ENCODE measurements at regions not wholly inside any gene's neighbourhood (a gene's known extent, or its start where the extent isn't known, plus 50 kb on each side); places are given as distances from the start of the nearest gene placed in this dataset.

GRCh38 chr4:110735686-110736085 is 112.8 kb upstream of the PITX2 start:
- no peak overlapping the region for H3K27ac Mint-ChIP-seq

GRCh38 chr4:110737931-110738330 is 115.1 kb upstream of the PITX2 start:
- DNase-seq (no peak), ATAC-seq (no peak)
- no peaks in the 10 kb centered on the region for H3K36me3 Mint-ChIP-seq (ENCODE audit: low read depth)
- H3K4me1 Mint-ChIP-seq = no peaks in the 10 kb centered on the region
- no peak overlapping the region for H3K4me3 Mint-ChIP-seq
- no peak overlapping the region for H3K27ac Mint-ChIP-seq
- no peaks in the 10 kb centered on the region for H3K9me3 ChIP-seq (ENCODE audit: control insufficient read depth, low read length, poor library complexity, severe bottlenecking)
- no peaks in the 10 kb centered on the region for H3K27me3 Mint-ChIP-seq

More at GRCh38 chr4:110735686-110736085, 112.8 kb upstream of the PITX2 start:
- H3K36me3 Mint-ChIP-seq (ENCODE audit: low read depth) = no peaks in the 10 kb centered on the region
- no peaks in the 10 kb centered on the region for H3K27me3 Mint-ChIP-seq
- no peaks in the 10 kb centered on the region for H3K9me3 ChIP-seq (ENCODE audit: control insufficient read depth, low read length, poor library complexity, severe bottlenecking)
- ATAC-seq = no peak
- H3K4me3 Mint-ChIP-seq = no peak overlapping the region
- H3K4me1 Mint-ChIP-seq = no peaks in the 10 kb centered on the region
- no peak for DNase-seq

- Mint-ChIP-seq H3K4me3 (no peak overlapping the region), H3K36me3 (ENCODE audit: low read depth) (no peaks in the 10 kb centered on the region), H3K4me1 (no peaks in the 10 kb centered on the region), H3K27me3 (no peaks in the 10 kb centered on the region), H3K27ac (no peak overlapping the region)
- ATAC-seq (no peak), DNase-seq (no peak)
- H3K9me3 ChIP-seq (ENCODE audit: control insufficient read depth, low read length, poor library complexity, severe bottlenecking) = no peaks in the 10 kb centered on the region
Measured at GRCh38 chr4:110742143-110742542, 119.3 kb upstream of the PITX2 start.

- ATAC-seq (no peak), DNase-seq (no peak)
- Mint-ChIP-seq H3K4me1 (no peaks in the 10 kb centered on the region), H3K27ac (no peak overlapping the region), H3K27me3 (no peaks in the 10 kb centered on the region), H3K4me3 (no peak overlapping the region), H3K36me3 (ENCODE audit: low read depth) (no peaks in the 10 kb centered on the region)
- H3K9me3 ChIP-seq (ENCODE audit: control insufficient read depth, low read length, poor library complexity, severe bottlenecking) = no peaks in the 10 kb centered on the region
Measured at GRCh38 chr4:110748071-110748470, 125.2 kb upstream of the PITX2 start.

GRCh38 chr4:110751183-110751582 is 128.3 kb upstream of the PITX2 start:
- no peak overlapping the region for H3K4me3 Mint-ChIP-seq
- no peaks in the 10 kb centered on the region for H3K4me1 Mint-ChIP-seq
- no peaks in the 10 kb centered on the region for H3K27me3 Mint-ChIP-seq

GRCh38 chr4:110751986-110752385 is 129.1 kb upstream of the PITX2 start:
- Mint-ChIP-seq H3K4me3 (no peak overlapping the region), H3K4me1 (no peaks in the 10 kb centered on the region), H3K36me3 (ENCODE audit: low read depth) (no peaks in the 10 kb centered on the region), H3K27ac (no peak overlapping the region), H3K27me3 (no peaks in the 10 kb centered on the region)
- no peaks in the 10 kb centered on the region for H3K9me3 ChIP-seq (ENCODE audit: control insufficient read depth, low read length, poor library complexity, severe bottlenecking)
- ATAC-seq (no peak), DNase-seq (no peak)

More at GRCh38 chr4:110751183-110751582, 128.3 kb upstream of the PITX2 start:
- H3K9me3 ChIP-seq (ENCODE audit: control insufficient read depth, low read length, poor library complexity, severe bottlenecking) = no peaks in the 10 kb centered on the region
- no peak for DNase-seq
- Mint-ChIP-seq H3K36me3 (ENCODE audit: low read depth) (no peaks in the 10 kb centered on the region), H3K27ac (no peak overlapping the region)
- no peak for ATAC-seq

- H3K4me3 Mint-ChIP-seq = no peak overlapping the region
- no peak for ATAC-seq
- no peaks in the 10 kb centered on the region for H3K9me3 ChIP-seq (ENCODE audit: control insufficient read depth, low read length, poor library complexity, severe bottlenecking)
- no peak overlapping the region for H3K27ac Mint-ChIP-seq
- no peaks in the 10 kb centered on the region for H3K36me3 Mint-ChIP-seq (ENCODE audit: low read depth)
- DNase-seq = no peak
- H3K27me3 Mint-ChIP-seq = no peaks in the 10 kb centered on the region
- H3K4me1 Mint-ChIP-seq = no peaks in the 10 kb centered on the region
Measured at GRCh38 chr4:110753466-110753865, 130.6 kb upstream of the PITX2 start.

- H3K27me3 Mint-ChIP-seq = no peaks in the 10 kb centered on the region
- H3K27ac Mint-ChIP-seq = no peak overlapping the region
- H3K9me3 ChIP-seq (ENCODE audit: control insufficient read depth, low read length, poor library complexity, severe bottlenecking) = no peaks in the 10 kb centered on the region
- no peaks in the 10 kb centered on the region for H3K4me1 Mint-ChIP-seq
- DNase-seq = no peak
- H3K4me3 Mint-ChIP-seq = no peak overlapping the region
- ATAC-seq = no peak
- no peaks in the 10 kb centered on the region for H3K36me3 Mint-ChIP-seq (ENCODE audit: low read depth)
Measured at GRCh38 chr4:110754716-110755115, 131.8 kb upstream of the PITX2 start.

- ATAC-seq = no peak
- H3K9me3 ChIP-seq (ENCODE audit: control insufficient read depth, low read length, poor library complexity, severe bottlenecking) = no peaks in the 10 kb centered on the region
- no peaks in the 10 kb centered on the region for H3K4me1 Mint-ChIP-seq
- no peak overlapping the region for H3K27ac Mint-ChIP-seq
- H3K4me3 Mint-ChIP-seq = no peak overlapping the region
- DNase-seq = no peak
- no peaks in the 10 kb centered on the region for H3K27me3 Mint-ChIP-seq
- no peaks in the 10 kb centered on the region for H3K36me3 Mint-ChIP-seq (ENCODE audit: low read depth)
Measured at GRCh38 chr4:110769578-110769977, 146.7 kb upstream of the PITX2 start.

GRCh38 chr4:110770353-110770752 is 147.5 kb upstream of the PITX2 start:
- H3K4me1 Mint-ChIP-seq = no peaks in the 10 kb centered on the region
- no peaks in the 10 kb centered on the region for H3K36me3 Mint-ChIP-seq (ENCODE audit: low read depth)
- H3K9me3 ChIP-seq (ENCODE audit: control insufficient read depth, low read length, poor library complexity, severe bottlenecking) = no peaks in the 10 kb centered on the region
- H3K4me3 Mint-ChIP-seq = no peak overlapping the region
- no peak for ATAC-seq
- H3K27me3 Mint-ChIP-seq = no peaks in the 10 kb centered on the region
- no peak overlapping the region for H3K27ac Mint-ChIP-seq
- no peak for DNase-seq

GRCh38 chr4:110778521-110778920 is 155.6 kb upstream of the PITX2 start:
- no peaks in the 10 kb centered on the region for H3K27me3 Mint-ChIP-seq
- H3K27ac Mint-ChIP-seq = no peak overlapping the region
- H3K36me3 Mint-ChIP-seq (ENCODE audit: low read depth) = no peaks in the 10 kb centered on the region
- no peaks in the 10 kb centered on the region for H3K9me3 ChIP-seq (ENCODE audit: control insufficient read depth, low read length, poor library complexity, severe bottlenecking)
- DNase-seq (no peak), ATAC-seq (no peak)
- H3K4me3 Mint-ChIP-seq = no peak overlapping the region
- H3K4me1 Mint-ChIP-seq = no peaks in the 10 kb centered on the region

GRCh38 chr4:110780538-110780937 is 157.7 kb upstream of the PITX2 start:
- H3K36me3 Mint-ChIP-seq (ENCODE audit: low read depth) = no peaks in the 10 kb centered on the region
- no peak overlapping the region for H3K27ac Mint-ChIP-seq
- no peak for DNase-seq
- ATAC-seq = no peak
- no peak overlapping the region for H3K4me3 Mint-ChIP-seq
- H3K4me1 Mint-ChIP-seq = no peaks in the 10 kb centered on the region
- no peaks in the 10 kb centered on the region for H3K27me3 Mint-ChIP-seq
- H3K9me3 ChIP-seq (ENCODE audit: control insufficient read depth, low read length, poor library complexity, severe bottlenecking) = no peaks in the 10 kb centered on the region

GRCh38 chr4:110781944-110782343 is 159.1 kb upstream of the PITX2 start:
- Mint-ChIP-seq H3K27ac (no peak overlapping the region), H3K27me3 (no peaks in the 10 kb centered on the region), H3K4me3 (no peak overlapping the region), H3K36me3 (ENCODE audit: low read depth) (no peaks in the 10 kb centered on the region), H3K4me1 (no peaks in the 10 kb centered on the region)
- no peaks in the 10 kb centered on the region for H3K9me3 ChIP-seq (ENCODE audit: control insufficient read depth, low read length, poor library complexity, severe bottlenecking)
- DNase-seq (no peak), ATAC-seq (no peak)

- ATAC-seq (no peak), DNase-seq (no peak)
- H3K4me3 Mint-ChIP-seq = no peak overlapping the region
- H3K27ac Mint-ChIP-seq = no peak overlapping the region
- H3K4me1 Mint-ChIP-seq = no peaks in the 10 kb centered on the region
- no peaks in the 10 kb centered on the region for H3K27me3 Mint-ChIP-seq
- no peaks in the 10 kb centered on the region for H3K36me3 Mint-ChIP-seq (ENCODE audit: low read depth)
- no peaks in the 10 kb centered on the region for H3K9me3 ChIP-seq (ENCODE audit: control insufficient read depth, low read length, poor library complexity, severe bottlenecking)
Measured at GRCh38 chr4:110787109-110787508, 164.2 kb upstream of the PITX2 start.

GRCh38 chr4:110787707-110788106 is 164.8 kb upstream of the PITX2 start:
- H3K4me1 Mint-ChIP-seq = no peaks in the 10 kb centered on the region
- no peak overlapping the region for H3K4me3 Mint-ChIP-seq
- H3K27ac Mint-ChIP-seq = no peak overlapping the region
- no peaks in the 10 kb centered on the region for H3K27me3 Mint-ChIP-seq
- no peaks in the 10 kb centered on the region for H3K9me3 ChIP-seq (ENCODE audit: control insufficient read depth, low read length, poor library complexity, severe bottlenecking)
- ATAC-seq (no peak), DNase-seq (no peak)
- no peaks in the 10 kb centered on the region for H3K36me3 Mint-ChIP-seq (ENCODE audit: low read depth)
